SK-N-SH (cell line): ENCODE measurements at regions not wholly inside any gene's neighbourhood (a gene's known extent, or its start where the extent isn't known, plus 50 kb on each side); places are given as distances from the start of the nearest gene placed in this dataset.

ENCODE experiments used
- CTCF ChIA-PET: fragments of 300-600, 350-600 bp; formaldehyde crosslinking; extraction: SDS; loops from one replicate; lab custom pipeline; 2021; lab: Yijun Ruan, JAX
- POLR2A ChIA-PET: fragments of 350-600 bp; sonication (Branson Sonifier 250); formaldehyde crosslinking; extraction: SDS; loops from one replicate; lab custom pipeline; 2020; ENCODE audit warnings: antibody characterized with exemption, inconsistent platforms; lab: Yijun Ruan, JAX
- DNase-seq: peaks from one replicate; pipeline ENCODE4 v3.0.0; 2012
- H2AFZ ChIP-seq: fragments of 200-600 bp; sonication (generic); 2 replicates; pipeline ENCODE4 v1.8.1; 2016; ENCODE audit warnings: antibody characterized with exemption, mild to moderate bottlenecking, low read depth
- H3F3A ChIP-seq: fragments of 200-600 bp; sonication (generic); replicated peaks from 2 replicates; pipeline ENCODE3; 2016; ENCODE audit warnings: antibody characterized with exemption, mild to moderate bottlenecking; ENCODE audit not compliant: insufficient read depth
- H3K27ac ChIP-seq, 2 experiments: fragments of 200-500 bp in 1 of 2; fragments of 200-600 bp in 1 of 2; sonication (Bioruptor generic) in 1 of 2; sonication (generic), shearing (Covaris generic) in 1 of 2; 2 replicates each; pipeline versions ENCODE4 v1.5.1 to v1.6.1; 2014 to 2016; ENCODE audit warnings: low read depth in 2 of 2, inconsistent platforms in 1 of 2, low read length in 1 of 2, mild to moderate bottlenecking in 1 of 2, mixed read lengths in 1 of 2
- H3K27me3 ChIP-seq: fragments of 200-600 bp; sonication (generic), shearing (Covaris generic); 2 replicates; pipeline ENCODE4 v1.6.1; 2016; ENCODE audit warnings: mixed run types; ENCODE audit not compliant: insufficient read depth
- H3K36me3 ChIP-seq, 2 experiments: fragments of 200-500 bp in 1 of 2; fragments of 200-600 bp in 1 of 2; sonication (Bioruptor generic) in 1 of 2; sonication (generic) in 1 of 2; replicated peaks in 1 of 2; 2 replicates each; pipeline versions ENCODE3 to v1.5.1; 2014 to 2016; ENCODE audit warnings: low read length in 1 of 2, mild to moderate bottlenecking in 1 of 2; ENCODE audit not compliant: insufficient read depth in 2 of 2, control insufficient read depth in 1 of 2
- H3K4me1 ChIP-seq, 2 experiments: fragments of 200-500 bp in 1 of 2; fragments of 200-600 bp in 1 of 2; sonication (Bioruptor generic) in 1 of 2; sonication (generic), shearing (Covaris generic) in 1 of 2; 2 replicates each; pipeline versions ENCODE4 v1.5.1 to v1.6.1; 2014 to 2016; ENCODE audit warnings: low read depth in 1 of 2, low read length in 1 of 2, mixed run types in 1 of 2; ENCODE audit not compliant: insufficient read depth in 2 of 2, control insufficient read depth in 1 of 2
- H3K4me2 ChIP-seq: fragments of 200-600 bp; sonication (generic), shearing (Covaris generic); 2 replicates; pipeline ENCODE4 v1.6.1; 2017; ENCODE audit warnings: mixed run types
- H3K4me3 ChIP-seq, 2 experiments: fragments of 200-500 bp in 1 of 2; fragments of 200-600 bp in 1 of 2; sonication (Bioruptor generic) in 1 of 2; sonication (generic), shearing (Covaris generic) in 1 of 2; 2 replicates each; pipeline versions ENCODE4 v1.5.1 to v1.8.1; 2014 to 2016; ENCODE audit warnings: low read depth in 2 of 2, inconsistent platforms in 1 of 2, low read length in 1 of 2, mild to moderate bottlenecking in 1 of 2, mixed read lengths in 1 of 2, moderate library complexity in 1 of 2
- H3K79me2 ChIP-seq: fragments of 200-600 bp; sonication (generic); 2 replicates; pipeline ENCODE4 v1.8.1; 2017; ENCODE audit warnings: mild to moderate bottlenecking; ENCODE audit not compliant: insufficient read depth
- H3K9ac ChIP-seq: fragments of 200-600 bp; sonication (generic); 2 replicates; pipeline ENCODE4 v1.6.1; 2017; ENCODE audit warnings: mixed run types
- H3K9me2 ChIP-seq: fragments of 200-600 bp; sonication (generic); 2 replicates; pipeline ENCODE4 v1.6.1; 2017; ENCODE audit warnings: mixed run types
- H3K9me3 ChIP-seq: fragments of 200-600 bp; sonication (generic); 2 replicates; pipeline ENCODE4 v1.6.1; 2017; ENCODE audit warnings: mixed run types, mild to moderate bottlenecking, moderate library complexity
- H4K20me1 ChIP-seq: fragments of 200-600 bp; sonication (generic); 2 replicates; pipeline ENCODE4 v1.6.1; 2017; ENCODE audit warnings: mild to moderate bottlenecking, mixed run types; ENCODE audit not compliant: insufficient read depth
- CHD2 ChIP-seq: fragments of 150-350 bp; IDR thresholded peaks from 2 replicates; pipeline ENCODE4 v1.6.1; 2018; ENCODE audit warnings: low read length; ENCODE audit not compliant: partially characterized antibody
- CTCF ChIP-seq: fragments of 200-600 bp; sonication (generic); IDR thresholded peaks from 2 replicates; pipeline ENCODE4 v1.6.1; 2017; ENCODE audit warnings: antibody characterized with exemption, mild to moderate bottlenecking, moderate library complexity
- ELF1 ChIP-seq: IDR thresholded peaks from 2 replicates; pipeline ENCODE4 v1.4.0; 2012
- EP300 ChIP-seq, 2 experiments: IDR thresholded peaks; 2 replicates each; pipeline versions ENCODE4 v1.4.0 to v1.6.1; 2012; ENCODE audit warnings: borderline replicate concordance in 1 of 2, low read depth in 1 of 2, low read length in 1 of 2
- FOXJ3 ChIP-seq: sonication (generic); formaldehyde crosslinking; IDR thresholded peaks from 2 replicates; pipeline ENCODE4 v1.5.1; 2020; ENCODE audit warnings: mild to moderate bottlenecking, missing genetic modification reagents
- GABPA ChIP-seq: IDR thresholded peaks from 2 replicates; pipeline ENCODE4 v1.4.0; 2012; ENCODE audit warnings: low read depth, mild to moderate bottlenecking
- GATA2 ChIP-seq: sonication (generic); formaldehyde crosslinking; IDR thresholded peaks from 2 replicates; pipeline ENCODE4 v1.5.0; 2020; ENCODE audit warnings: mild to moderate bottlenecking, missing genetic modification reagents
- MEF2A ChIP-seq: IDR thresholded peaks from 2 replicates; pipeline ENCODE4 v1.4.0; 2012; ENCODE audit warnings: low read depth, borderline replicate concordance
- MXI1 ChIP-seq: IDR thresholded peaks from 2 replicates; pipeline ENCODE4 v1.6.1; 2012; ENCODE audit warnings: mild to moderate bottlenecking, low read depth, low read length, improper control_type of control experiment
- NFIC ChIP-seq: IDR thresholded peaks from 2 replicates; pipeline ENCODE4 v1.4.0; 2012; ENCODE audit warnings: borderline replicate concordance
- NRF1 ChIP-seq: IDR thresholded peaks from 2 replicates; pipeline ENCODE4 v1.6.1; 2012; ENCODE audit warnings: low read depth, mild to moderate bottlenecking, low read length
- PBX3 ChIP-seq: IDR thresholded peaks from 2 replicates; pipeline ENCODE4; 2012
- POLR2AphosphoS5 ChIP-seq: IDR thresholded peaks from 2 replicates; pipeline ENCODE4 v1.6.1; 2012; ENCODE audit warnings: low read depth, low read length
- RAD21 ChIP-seq: IDR thresholded peaks from 2 replicates; pipeline ENCODE4 v1.6.1; 2012; ENCODE audit warnings: mild to moderate bottlenecking, low read length
- RCOR1 ChIP-seq: fragments of 150-350 bp; IDR thresholded peaks from 2 replicates; pipeline ENCODE4 v1.6.1; 2017; ENCODE audit warnings: antibody characterized with exemption, low read length
- RFX5 ChIP-seq: IDR thresholded peaks from 2 replicates; pipeline ENCODE4 v1.6.1; 2012; ENCODE audit warnings: mild to moderate bottlenecking, improper control_type of control experiment, low read length
- RXRA ChIP-seq: IDR thresholded peaks from 2 replicates; pipeline ENCODE4 v1.4.0; 2012; ENCODE audit warnings: low read depth, mild to moderate bottlenecking, borderline replicate concordance
- SIN3A ChIP-seq: IDR thresholded peaks from 2 replicates; pipeline ENCODE4 v1.6.1; 2012; ENCODE audit warnings: low read depth, mild to moderate bottlenecking, low read length, moderate library complexity, borderline replicate concordance
- SMC3 ChIP-seq: IDR thresholded peaks from 2 replicates; pipeline ENCODE4 v1.6.1; 2012; ENCODE audit warnings: low read depth, low read length, improper control_type of control experiment
- TAF1 ChIP-seq: IDR thresholded peaks from 2 replicates; pipeline ENCODE4 v1.6.1; 2012; ENCODE audit warnings: low read depth, mild to moderate bottlenecking, low read length, moderate library complexity, borderline replicate concordance
- TCF12 ChIP-seq: IDR thresholded peaks from 2 replicates; pipeline ENCODE4 v1.4.0; 2012
- TEAD4 ChIP-seq: IDR thresholded peaks from 2 replicates; pipeline ENCODE4 v1.4.0; 2012; ENCODE audit warnings: mild to moderate bottlenecking, borderline replicate concordance; ENCODE audit not compliant: insufficient read depth
- USF1 ChIP-seq: IDR thresholded peaks from 2 replicates; pipeline ENCODE4 v1.4.0; 2012; ENCODE audit warnings: low read depth, borderline replicate concordance
- USF2 ChIP-seq: fragments of 150-350 bp; IDR thresholded peaks from 2 replicates; pipeline ENCODE4 v1.6.1; 2017; ENCODE audit warnings: antibody characterized with exemption, low read length, low read depth, borderline replicate concordance
- WGBS: methylation state at CpG from one replicate; pipeline ENCODE4 v1.1.6; 2017; ENCODE audit warnings: low lambda C conversion rate; 5-methylcytosine and 5-hydroxymethylcytosine counted together

GRCh38 chr6:23349521-23350147, 776.4 kb upstream of the NRSN1 start (continued):
- TF ChIP-seq MXI1 (peak; percentile 34; the same call in 1 of the 2 replicates), ELF1 (no peak), RAD21 (peak; percentile 47), NRF1 (no peak), TAF1 (no peak), TCF12 (peak; percentile 89), EP300 (IDR thresholded peaks at IDR 0.05; ENCODE audit: borderline replicate concordance in 1 of 2, low read depth in 1 of 2, low read length in 1 of 2) (peak; percentile 82 to 100; a peak in 3 of 4 replicates), USF1 (no peak), GATA2 (CRISPR knock-in tag) (peak; percentile 85)

GRCh38 chr6:23350752-23351453, 775.1 kb upstream of the NRSN1 start:
- POLR2A ChIA-PET, result no interaction called here
- CTCF ChIA-PET, result interaction anchor here (0.6 kb wide), 1 partner anchor 46 kb away, joined by 3 read pairs; no protein-coding TSS in a partner anchor
- 32% methylated on average over 2 of the region's 2 CpGs for WGBS
- no peaks in the 10 kb centered on the region for H3K27me3 ChIP-seq
- peak overlapping the region; percentile 78 to 100; a peak in 3 of 4 replicates for H3K27ac ChIP-seq
- H3K4me3 ChIP-seq, result no peak overlapping the region
- peaks cover 4 to 19% of the 10 kb centered on the region in 2 experiments; a peak in 3 of 4 replicates for H3K4me1 ChIP-seq
- H3K36me3 ChIP-seq, result no peaks in the 10 kb centered on the region
- peak; percentile 16 for DNase-seq
- no peaks in the 10 kb centered on the region for H3K9me2 ChIP-seq
- H3K4me2 ChIP-seq, result no peak overlapping the region
- no peaks in the 10 kb centered on the region for H4K20me1 ChIP-seq
- H2AFZ ChIP-seq, result no peak overlapping the region
- H3K9me3 ChIP-seq, result no peaks in the 10 kb centered on the region
- no peak overlapping the region for H3K9ac ChIP-seq
- no peaks in the 10 kb centered on the region for H3K79me2 ChIP-seq
- H3F3A ChIP-seq, result peaks cover 27% of the 10 kb centered on the region
- TF ChIP-seq RFX5 (no peak), MXI1 (no peak), SMC3 (peak; percentile 19; the same call in 1 of the 2 replicates), CHD2 (no peak), NFIC (peak; percentile 30; the same call in 1 of the 2 replicates), GABPA (no peak), EP300 (IDR thresholded peaks at IDR 0.05; ENCODE audit: borderline replicate concordance in 1 of 2, low read depth in 1 of 2, low read length in 1 of 2) (peak; percentile 37 to 98; a peak in 3 of 4 replicates), TCF12 (peak; percentile 83), FOXJ3 (no peak), SIN3A (no peak), USF2 (no peak), RAD21 (peak; percentile 36), TAF1 (no peak), NRF1 (no peak), ELF1 (no peak), RXRA (no peak), RCOR1 (peak; percentile 96), MEF2A (no peak), USF1 (no peak), TEAD4 (peak; percentile 61; the same call in 1 of the 2 replicates), CTCF (no peak), PBX3 (peak; percentile 75; the same call in 1 of the 2 replicates), POLR2AphosphoS5 (0 out of 2 replicates have a peak, but pooled peaks have one; percentile 27)
